Mesothelial cell of epicardium (in vitro differentiated cells): ENCODE measurements at regions not wholly inside any gene's neighbourhood (a gene's known extent, or its start where the extent isn't known, plus 50 kb on each side); places are given as distances from the start of the nearest gene placed in this dataset.

Experiments
- DNase-seq, 2 experiments: peaks; one replicate each; pipeline ENCODE4 v3.0.0; 2021; ENCODE audit warnings: low spot score in 2 of 2; ENCODE audit not compliant: unreplicated experiment in 2 of 2
- H3K27ac Mint-ChIP-seq: 2 replicates; pipeline ENCODE4 v1.8.0; 2021; ENCODE audit warnings: mixed read lengths
- H3K27me3 Mint-ChIP-seq: 2 replicates; pipeline ENCODE4 v1.8.0; 2021; ENCODE audit warnings: low read depth, mixed read lengths
- H3K36me3 Mint-ChIP-seq: 2 replicates; pipeline ENCODE4 v1.8.0; 2021; ENCODE audit warnings: mixed read lengths
- H3K4me1 Mint-ChIP-seq: 2 replicates; pipeline ENCODE4 v1.8.0; 2021; ENCODE audit warnings: mixed read lengths
- H3K4me3 Mint-ChIP-seq: 2 replicates; pipeline ENCODE4 v1.8.0; 2021; ENCODE audit warnings: mild to moderate bottlenecking, moderate library complexity, mixed read lengths
- H3K9me3 Mint-ChIP-seq: 2 replicates; pipeline ENCODE4 v1.8.0; 2021; ENCODE audit warnings: mixed read lengths
- TF ChIP-seq, protein P1 (sequence below): fragments of 200-600 bp; sonication (generic); IDR thresholded peaks from one replicate; pipeline ENCODE4 v1.5.0; 2021; ENCODE audit warnings: antibody characterized with exemption; ENCODE audit not compliant: unreplicated experiment

DNA sequence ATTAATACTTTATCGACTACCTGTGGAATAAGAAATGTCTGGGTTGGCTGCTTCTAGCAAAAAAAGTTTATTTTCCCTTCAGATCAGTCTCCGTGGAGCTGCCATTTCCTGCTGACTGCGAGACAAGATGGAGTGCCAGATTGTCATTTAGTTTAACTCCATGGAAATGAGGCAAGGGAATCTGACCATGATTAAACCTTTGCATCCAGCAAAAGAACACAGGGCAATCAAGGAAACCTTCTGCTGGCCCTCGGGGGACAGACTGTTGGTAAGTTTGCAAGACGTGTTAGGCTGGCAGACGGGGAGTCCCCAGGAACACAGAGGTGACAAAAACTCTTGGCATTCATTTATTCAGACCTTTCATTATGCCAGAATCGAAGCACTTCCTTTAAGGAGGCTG is 52.2 kb upstream of the SPACA1 start:
- no peaks in the 10 kb centered on the region for H3K27me3 Mint-ChIP-seq
- no peaks in the 10 kb centered on the region for H3K36me3 Mint-ChIP-seq
- no peak for DNase-seq
- H3K4me1 Mint-ChIP-seq: peaks cover 3% of the 10 kb centered on the region
- TF ChIP-seq, protein P1, sequence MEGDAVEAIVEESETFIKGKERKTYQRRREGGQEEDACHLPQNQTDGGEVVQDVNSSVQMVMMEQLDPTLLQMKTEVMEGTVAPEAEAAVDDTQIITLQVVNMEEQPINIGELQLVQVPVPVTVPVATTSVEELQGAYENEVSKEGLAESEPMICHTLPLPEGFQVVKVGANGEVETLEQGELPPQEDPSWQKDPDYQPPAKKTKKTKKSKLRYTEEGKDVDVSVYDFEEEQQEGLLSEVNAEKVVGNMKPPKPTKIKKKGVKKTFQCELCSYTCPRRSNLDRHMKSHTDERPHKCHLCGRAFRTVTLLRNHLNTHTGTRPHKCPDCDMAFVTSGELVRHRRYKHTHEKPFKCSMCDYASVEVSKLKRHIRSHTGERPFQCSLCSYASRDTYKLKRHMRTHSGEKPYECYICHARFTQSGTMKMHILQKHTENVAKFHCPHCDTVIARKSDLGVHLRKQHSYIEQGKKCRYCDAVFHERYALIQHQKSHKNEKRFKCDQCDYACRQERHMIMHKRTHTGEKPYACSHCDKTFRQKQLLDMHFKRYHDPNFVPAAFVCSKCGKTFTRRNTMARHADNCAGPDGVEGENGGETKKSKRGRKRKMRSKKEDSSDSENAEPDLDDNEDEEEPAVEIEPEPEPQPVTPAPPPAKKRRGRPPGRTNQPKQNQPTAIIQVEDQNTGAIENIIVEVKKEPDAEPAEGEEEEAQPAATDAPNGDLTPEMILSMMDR: no peak
- no peak overlapping the region for H3K27ac Mint-ChIP-seq
- no peak overlapping the region for H3K4me3 Mint-ChIP-seq
- no peaks in the 10 kb centered on the region for H3K9me3 Mint-ChIP-seq

DNA sequence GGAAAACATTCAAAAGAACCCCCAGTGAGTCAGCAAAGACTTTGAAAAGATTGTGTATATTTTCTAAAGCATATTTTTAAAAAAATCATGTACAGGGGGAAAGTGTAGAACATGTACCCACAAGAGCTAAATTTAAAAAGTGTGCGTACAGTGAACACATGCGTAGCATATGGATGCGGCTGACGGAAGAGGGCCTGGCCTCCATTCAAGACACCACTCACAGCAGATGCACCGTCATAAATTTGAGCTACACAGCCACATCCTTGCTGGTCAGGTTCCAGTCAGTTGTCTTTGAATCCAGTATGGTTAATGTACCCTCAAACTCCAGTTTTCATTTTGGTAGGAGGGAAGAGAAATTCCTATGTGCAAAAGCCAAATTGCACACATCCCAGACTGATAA is 54.3 kb upstream of the SPACA1 start:
- Mint-ChIP-seq H3K4me1 (peaks cover 3% of the 10 kb centered on the region), H3K9me3 (no peaks in the 10 kb centered on the region), H3K27ac (no peak overlapping the region), H3K4me3 (no peak overlapping the region), H3K27me3 (no peaks in the 10 kb centered on the region), H3K36me3 (no peaks in the 10 kb centered on the region)
- DNase-seq: no peak
- TF ChIP-seq, protein P1: no peak

DNA sequence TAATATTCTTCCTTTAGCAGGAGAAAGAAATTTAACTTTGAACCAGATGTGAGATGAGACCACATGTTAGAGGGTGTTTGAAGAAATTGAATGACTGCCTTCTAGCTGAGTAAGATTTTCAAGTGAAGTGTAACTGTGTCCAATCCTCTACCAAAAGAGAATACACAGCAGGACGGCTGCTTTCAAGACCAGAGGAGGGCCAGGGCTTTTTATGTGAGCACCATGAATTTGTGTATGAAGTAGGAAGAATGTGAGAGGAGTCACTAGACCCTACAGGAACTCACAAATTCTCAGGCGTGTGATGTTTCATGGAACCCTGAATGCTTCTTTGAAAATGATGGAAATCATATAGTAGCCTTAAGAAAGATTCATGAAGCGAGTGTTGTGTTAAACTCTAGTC is 56.8 kb upstream of the SPACA1 start:
- Mint-ChIP-seq H3K4me3 (no peak overlapping the region), H3K4me1 (peaks cover 3% of the 10 kb centered on the region), H3K27me3 (no peaks in the 10 kb centered on the region), H3K36me3 (no peaks in the 10 kb centered on the region), H3K9me3 (peaks cover 9% of the 10 kb centered on the region), H3K27ac (no peak overlapping the region)
- TF ChIP-seq, protein P1: no peak
- DNase-seq: no peak

DNA sequence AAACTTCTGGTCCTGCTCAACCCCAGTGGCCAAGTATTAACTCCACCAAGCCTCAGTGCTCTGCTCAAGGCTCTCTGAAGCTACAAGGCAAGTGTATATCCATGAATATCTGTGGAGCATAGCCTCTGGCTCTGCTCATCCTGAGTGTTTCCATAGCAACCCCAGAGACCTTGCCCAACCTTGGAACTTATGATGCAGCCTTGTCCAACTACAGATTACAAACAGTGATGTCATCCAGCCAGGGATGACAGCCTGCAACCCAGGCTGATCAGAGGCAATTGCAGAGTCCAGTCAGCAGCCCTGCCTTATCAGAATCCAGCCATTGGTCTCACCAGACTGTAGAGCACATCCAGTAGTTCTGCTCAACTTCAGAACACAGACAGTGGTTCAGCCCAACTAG is 65.5 kb upstream of the SPACA1 start:
- Mint-ChIP-seq H3K36me3 (no peaks in the 10 kb centered on the region), H3K27me3 (no peaks in the 10 kb centered on the region), H3K4me3 (no peak overlapping the region), H3K27ac (no peak overlapping the region), H3K9me3 (peaks cover 7% of the 10 kb centered on the region), H3K4me1 (no peaks in the 10 kb centered on the region)
- TF ChIP-seq, protein P1: no peak
- no peak for DNase-seq

DNA sequence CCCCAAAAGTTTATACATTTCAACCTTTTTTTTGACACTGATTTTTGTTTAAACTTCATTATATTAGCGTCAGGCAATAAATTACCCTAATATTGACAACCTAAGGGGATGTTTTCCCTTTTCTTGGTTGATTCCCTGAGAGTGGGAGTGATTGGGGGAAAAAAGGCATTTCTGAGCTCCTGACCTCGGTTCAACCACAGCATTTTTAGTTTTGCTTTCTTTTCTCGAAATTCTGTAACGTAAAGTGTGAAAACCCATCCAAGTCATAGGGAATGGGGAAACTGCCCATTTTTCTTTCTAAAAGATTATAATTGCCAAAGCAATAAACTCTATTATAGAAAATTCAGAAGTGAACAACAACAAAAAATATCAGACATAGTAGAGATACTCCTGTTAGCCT is 67.9 kb upstream of the SPACA1 start:
- Mint-ChIP-seq H3K4me3 (no peak overlapping the region), H3K9me3 (peaks cover 7% of the 10 kb centered on the region), H3K27me3 (no peaks in the 10 kb centered on the region), H3K27ac (no peak overlapping the region), H3K4me1 (no peaks in the 10 kb centered on the region), H3K36me3 (no peaks in the 10 kb centered on the region)
- TF ChIP-seq, protein P1: no peak
- DNase-seq: no peak

DNA sequence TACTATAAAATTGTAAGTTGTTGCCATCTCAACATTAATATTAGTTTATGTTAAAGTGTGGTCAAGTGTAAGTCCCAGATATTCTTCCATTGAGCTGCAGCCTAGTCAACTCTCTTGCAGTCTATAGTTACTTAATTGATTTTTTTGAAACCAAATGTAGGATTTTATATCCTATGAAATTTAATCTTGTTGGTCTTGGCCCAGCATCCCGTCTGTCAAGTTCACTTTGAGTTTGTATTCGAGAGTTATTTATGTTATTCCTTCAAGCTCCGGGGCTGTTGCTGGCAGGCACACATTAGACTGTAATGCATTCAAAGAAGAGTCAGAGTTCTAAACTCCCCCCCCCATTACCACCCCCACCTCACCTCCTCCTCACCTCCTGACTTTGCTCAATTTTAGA is 71.0 kb upstream of the SPACA1 start:
- peaks cover 4% of the 10 kb centered on the region for H3K4me1 Mint-ChIP-seq
- no peaks in the 10 kb centered on the region for H3K27me3 Mint-ChIP-seq
- no peak overlapping the region for H3K4me3 Mint-ChIP-seq

More for the DNA sequence above, 71.0 kb upstream of the SPACA1 start:
- no peak for DNase-seq
- H3K27ac Mint-ChIP-seq: no peak overlapping the region
- TF ChIP-seq, protein P1: no peak
- no peaks in the 10 kb centered on the region for H3K36me3 Mint-ChIP-seq
- H3K9me3 Mint-ChIP-seq: peaks cover 9% of the 10 kb centered on the region
